ENCODE measurements at regions not wholly inside any gene's neighbourhood (a gene's known extent, or its start where the extent isn't known, plus 50 kb on each side); places are given as distances from the start of the nearest gene placed in this dataset.

GRCh38 chr14:89621009-89621421 lies 204.0 kb upstream of the FOXN3 start:
- peak; percentile 34 to 60 (median 54) for TF ChIP-seq POLR2A (IDR thresholded peaks at IDR 0.05)
- no peak for TF ChIP-seq CTCF (IDR thresholded peaks at IDR 0.05)
- no peak overlapping the region for H3K4me3 ChIP-seq
- H3K27ac ChIP-seq: peak overlapping the region; percentile 39 to 89 (median 64)
- DNase-seq (peak; percentile 35 to 57 (median 56)), ATAC-seq (peak; percentile 29)
- intact Hi-C loops (cut with DNase I): no loop called here
- peaks cover 42% of the 10 kb centered on the region for H3K4me1 ChIP-seq
- WGBS, 2 donors: 48 to 58% methylated on average over 5 of the region's 5 CpGs
- no peaks in the 10 kb centered on the region for H3K36me3 ChIP-seq (replicated peaks in 1 of 2; ENCODE audit: insufficient read depth in 1 of 2, low read depth in 2 of 2)
- H3K27me3 ChIP-seq: no peaks in the 10 kb centered on the region
- no peaks in the 10 kb centered on the region for H3K9me3 ChIP-seq

GRCh38 chr14:89620436-89620835 lies 203.4 kb upstream of the FOXN3 start:
- intact Hi-C loops (cut with DNase I): no loop called here
- H3K4me3 ChIP-seq: no peak overlapping the region
- no peak for ATAC-seq
- DNase-seq: no peak
- H3K4me1 ChIP-seq: peaks cover 47% of the 10 kb centered on the region
- WGBS, 2 donors: 64 to 68% methylated on average over 6 of the region's 6 CpGs
- peak overlapping the region; percentile 39 to 89 (median 77) for H3K27ac ChIP-seq
- TF ChIP-seq CTCF (IDR thresholded peaks at IDR 0.05) (no peak), POLR2A (IDR thresholded peaks at IDR 0.05) (no peak)
- H3K9me3 ChIP-seq: no peaks in the 10 kb centered on the region
- no peaks in the 10 kb centered on the region for H3K36me3 ChIP-seq (replicated peaks in 1 of 2; ENCODE audit: insufficient read depth in 1 of 2, low read depth in 2 of 2)
- H3K27me3 ChIP-seq: no peaks in the 10 kb centered on the region

- Histone ChIP-seq H3K27ac (peak overlapping the region; percentile 72 to 89 (median 85)), H3K4me1 (peaks cover 40% of the 10 kb centered on the region), H3K9me3 (no peaks in the 10 kb centered on the region), H3K27me3 (no peaks in the 10 kb centered on the region), H3K4me3 (peak overlapping the region in 1 of 2 donors; percentile 72), H3K36me3 (replicated peaks in 1 of 2; ENCODE audit: insufficient read depth in 1 of 2, low read depth in 2 of 2) (no peaks in the 10 kb centered on the region)
- 31 to 35% methylated on average over 4 of the region's 4 CpGs for WGBS, 2 donors
- TF ChIP-seq CTCF (IDR thresholded peaks at IDR 0.05) (no peak), POLR2A (IDR thresholded peaks at IDR 0.05) (no peak)
- ATAC-seq (no peak), DNase-seq (no peak)
- intact Hi-C loops (cut with DNase I): no loop called here
These were observed 202.6 kb upstream of the FOXN3 start for GRCh38 chr14:89619596-89619995.

GRCh38 chr14:89618811-89619551 lies 201.9 kb upstream of the FOXN3 start:
- Histone ChIP-seq H3K27ac (peak overlapping the region; percentile 72 to 89 (median 85)), H3K36me3 (replicated peaks in 1 of 2; ENCODE audit: insufficient read depth in 1 of 2, low read depth in 2 of 2) (no peaks in the 10 kb centered on the region), H3K9me3 (no peaks in the 10 kb centered on the region), H3K27me3 (no peaks in the 10 kb centered on the region), H3K4me3 (peak overlapping the region; percentile 35 to 72), H3K4me1 (peaks cover 40% of the 10 kb centered on the region)
- 0% methylated on average over 28 to 60 of the region's 66 CpGs for WGBS, 2 donors
- DNase-seq (peak; percentile 74 to 82 (median 78)), ATAC-seq (peak; percentile 88)
- TF ChIP-seq POLR2A (IDR thresholded peaks at IDR 0.05) (peak; percentile 71 to 85 (median 79)), CTCF (IDR thresholded peaks at IDR 0.05) (peak in 3 of 7 experiments; percentile 4 to 25 (median 9))
- intact Hi-C loops (cut with DNase I): no loop called here

GRCh38 chr14:89618330-89618708 lies 201.3 kb upstream of the FOXN3 start:
- H3K4me1 ChIP-seq: peaks cover 40% of the 10 kb centered on the region
- peak overlapping the region in 3 of 4 donors; percentile 64 to 89 (median 72) for H3K27ac ChIP-seq
- TF ChIP-seq CTCF (IDR thresholded peaks at IDR 0.05) (no peak), POLR2A (IDR thresholded peaks at IDR 0.05) (no peak)
- ATAC-seq (peak; percentile 47), DNase-seq (peak in 2 of 4 donors; percentile 41 to 43)
- intact Hi-C loops (cut with DNase I): no loop called here
- no peaks in the 10 kb centered on the region for H3K27me3 ChIP-seq
- WGBS, 2 donors: 0% methylated on average over 6 of the region's 6 CpGs
- H3K9me3 ChIP-seq: no peaks in the 10 kb centered on the region
- H3K4me3 ChIP-seq: peak overlapping the region; percentile 35 to 72
- H3K36me3 ChIP-seq (replicated peaks in 1 of 2; ENCODE audit: insufficient read depth in 1 of 2, low read depth in 2 of 2): no peaks in the 10 kb centered on the region

Data from body of pancreas (tissue), 4 donors.